Right lobe of liver (tissue), 4 donors: ENCODE measurements at regions not wholly inside any gene's neighbourhood (a gene's known extent, or its start where the extent isn't known, plus 50 kb on each side); places are given as distances from the start of the nearest gene placed in this dataset.

Experiments used
- POLR2A ChIP-seq: fragments of 450-650 bp; IDR thresholded peaks from one replicate; pipeline ENCODE4 v1.6.1; 2017; ENCODE audit warnings: antibody characterized with exemption, mild to moderate bottlenecking
- TF ChIP-seq, protein P1 (sequence below), 4 donors: fragments of 200-600 bp in 3 of 4; fragments of 450-650 bp in 1 of 4; IDR thresholded peaks; one replicate each; pipeline versions ENCODE4 v1.5.1 to v1.8.0; 2016 to 2022; ENCODE audit warnings: antibody characterized with exemption in 4 of 4, mild to moderate bottlenecking in 2 of 4
- donor health status: DM: no; HTN: no; CAD: no.
- donor health status: DM: no; HTN: no; CAD: no.
- donor health status: DM: no; HTN: yes; CAD: no.

DNA sequence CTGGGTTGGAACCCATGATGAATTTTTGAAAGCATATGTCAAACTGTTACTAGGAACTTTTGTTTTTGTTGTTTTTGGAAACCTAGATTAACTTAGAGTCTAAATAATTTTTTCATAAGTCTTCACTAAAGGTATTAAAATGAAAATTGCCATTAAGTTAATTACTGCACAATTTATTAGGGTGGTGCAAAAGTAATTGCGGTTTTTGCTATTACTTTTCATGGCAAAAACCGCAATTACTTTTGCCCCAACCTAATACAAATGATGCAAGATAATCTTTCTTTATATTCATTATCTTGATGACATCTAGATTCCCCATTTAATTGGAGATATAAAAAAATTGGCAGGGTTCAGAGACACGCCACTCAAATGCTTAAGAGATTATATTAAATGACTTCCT lies 145.0 kb upstream of the PKP2 start:
- TF ChIP-seq, protein P1, sequence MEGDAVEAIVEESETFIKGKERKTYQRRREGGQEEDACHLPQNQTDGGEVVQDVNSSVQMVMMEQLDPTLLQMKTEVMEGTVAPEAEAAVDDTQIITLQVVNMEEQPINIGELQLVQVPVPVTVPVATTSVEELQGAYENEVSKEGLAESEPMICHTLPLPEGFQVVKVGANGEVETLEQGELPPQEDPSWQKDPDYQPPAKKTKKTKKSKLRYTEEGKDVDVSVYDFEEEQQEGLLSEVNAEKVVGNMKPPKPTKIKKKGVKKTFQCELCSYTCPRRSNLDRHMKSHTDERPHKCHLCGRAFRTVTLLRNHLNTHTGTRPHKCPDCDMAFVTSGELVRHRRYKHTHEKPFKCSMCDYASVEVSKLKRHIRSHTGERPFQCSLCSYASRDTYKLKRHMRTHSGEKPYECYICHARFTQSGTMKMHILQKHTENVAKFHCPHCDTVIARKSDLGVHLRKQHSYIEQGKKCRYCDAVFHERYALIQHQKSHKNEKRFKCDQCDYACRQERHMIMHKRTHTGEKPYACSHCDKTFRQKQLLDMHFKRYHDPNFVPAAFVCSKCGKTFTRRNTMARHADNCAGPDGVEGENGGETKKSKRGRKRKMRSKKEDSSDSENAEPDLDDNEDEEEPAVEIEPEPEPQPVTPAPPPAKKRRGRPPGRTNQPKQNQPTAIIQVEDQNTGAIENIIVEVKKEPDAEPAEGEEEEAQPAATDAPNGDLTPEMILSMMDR (IDR thresholded peaks at IDR 0.05), result no peak
- TF ChIP-seq POLR2A, result no peak
